HepG2 (cell line): ENCODE measurements at regions not wholly inside any gene's neighbourhood (a gene's known extent, or its start where the extent isn't known, plus 50 kb on each side); places are given as distances from the start of the nearest gene placed in this dataset.

Experiments used
- ATAC-seq: fragments of 200-7000 bp; cut with Tn5 transposase; 3 replicates; pipeline ENCODE4 v1.9.1; 2020; ENCODE audit warnings: mild to moderate bottlenecking, moderate library complexity
- BruUV-seq: library from RNA; stranded (reverse); fragments of 400-500 nt; replicated peaks from 2 replicates; lab custom pipeline; 2021; lab: Mats Ljungman, UMichigan
- CTCF ChIA-PET: fragments of 300-600 bp; formaldehyde crosslinking; extraction: SDS; loops from one replicate; lab custom pipeline; 2021; ENCODE audit warnings: low total read pairs, inconsistent platforms, low intra/inter-chr PET ratio; lab: Yijun Ruan, JAX
- POLR2A ChIA-PET: fragments of 350-600 bp; sonication (Branson Sonifier 250); formaldehyde crosslinking; loops from one replicate; lab custom pipeline; 2020; ENCODE audit warnings: antibody characterized with exemption, inconsistent platforms; lab: Yijun Ruan, JAX
- DNase-seq: peaks from one replicate; pipeline ENCODE4 v3.0.0-alpha.2; 2015; ENCODE audit warnings: low spot score
- FAIRE-seq: peaks from 3 replicates; lab custom pipeline; 2011; peaks lifted over from hg19 to GRCh38; lab: Jason Lieb, UNC
- H2AFZ ChIP-seq: one replicate; pipeline ENCODE4 v1.6.1; 2011; ENCODE audit warnings: low read length, inconsistent platforms
- H3K27ac ChIP-seq: fragments of 300-600 bp; 3 replicates; pipeline ENCODE4 v1.8.0; 2011; ENCODE audit warnings: mixed run types, mild to moderate bottlenecking, mixed read lengths, low read length, inconsistent platforms; ENCODE audit not compliant: insufficient read depth; ENCODE audit errors: extremely low read length
- H3K27me3 ChIP-seq, 2 experiments: fragments of 200-600 bp in 1 of 2; 2 replicates in 1 of 2; 3 replicates in 1 of 2; pipeline versions ENCODE4 v1.6.0 to v1.8.0; 2011; ENCODE audit warnings: low read length in 2 of 2, mild to moderate bottlenecking in 2 of 2, moderate library complexity in 2 of 2, inconsistent platforms in 1 of 2; ENCODE audit not compliant: insufficient read depth in 2 of 2, control insufficient read depth in 1 of 2
- H3K36me3 ChIP-seq, 2 experiments: fragments of 200-600 bp in 1 of 2; replicated peaks in 1 of 2; 2 replicates in 1 of 2; 3 replicates in 1 of 2; pipeline versions ENCODE4 v1.5.1 to v1.8.0; 2011; ENCODE audit warnings: low read length in 2 of 2, inconsistent platforms in 1 of 2; ENCODE audit not compliant: insufficient read depth in 2 of 2, control insufficient read depth in 1 of 2
- H3K4me1 ChIP-seq: 2 replicates; pipeline ENCODE4 v1.5.1; 2012; ENCODE audit warnings: low read length, inconsistent platforms; ENCODE audit not compliant: insufficient read depth
- H3K4me2 ChIP-seq: 2 replicates; pipeline ENCODE4 v1.6.0; 2011; ENCODE audit warnings: low read depth, low read length, inconsistent platforms
- H3K4me3 ChIP-seq, 3 experiments: fragments of 200-600 bp in 1 of 3; sonication (generic), shearing (Covaris generic) in 1 of 3; replicated peaks in 1 of 3; 2 replicates each; pipeline ENCODE4 v1.5.1; 2011 to 2016; ENCODE audit warnings: low read length in 3 of 3, inconsistent platforms in 2 of 3, low read depth in 2 of 3, mild to moderate bottlenecking in 2 of 3, control low read depth in 1 of 3, mixed read lengths in 1 of 3; ENCODE audit not compliant: insufficient read depth in 1 of 3
- H3K79me2 ChIP-seq: one replicate; pipeline ENCODE4 v1.6.1; 2011; ENCODE audit warnings: low read length, inconsistent platforms; ENCODE audit not compliant: insufficient read depth
- H3K9ac ChIP-seq: 2 replicates; pipeline ENCODE4 v1.6.0; 2011; ENCODE audit warnings: mild to moderate bottlenecking, low read depth, low read length, inconsistent platforms; ENCODE audit not compliant: insufficient read depth
- H3K9me3 ChIP-seq: 2 replicates; pipeline ENCODE4 v1.5.1; 2012; ENCODE audit warnings: mild to moderate bottlenecking, low read length
- H4K20me1 ChIP-seq: 2 replicates; pipeline ENCODE4 v1.6.0; 2011; ENCODE audit warnings: inconsistent platforms, mild to moderate bottlenecking, low read length, moderate library complexity; ENCODE audit not compliant: insufficient read depth
- CREM ChIP-seq, 2 experiments: sonication (generic) in 1 of 2; formaldehyde crosslinking in 1 of 2; IDR thresholded peaks; 2 replicates each; pipeline versions ENCODE4 v1.4.0 to v1.6.1; 2016 to 2020; ENCODE audit warnings: antibody characterized with exemption in 1 of 2, mild to moderate bottlenecking in 1 of 2, missing genetic modification reagents in 1 of 2
- KLF11 ChIP-seq: IDR thresholded peaks from 2 replicates; pipeline ENCODE4 v1.6.1; 2016; ENCODE audit warnings: missing compliant biosample characterization
- TBX2 ChIP-seq: sonication (generic); formaldehyde crosslinking; IDR thresholded peaks from 2 replicates; pipeline ENCODE4 v1.5.0; 2020; ENCODE audit warnings: missing genetic modification reagents, mild to moderate bottlenecking, borderline replicate concordance
- ZNF143 ChIP-seq: sonication (generic); formaldehyde crosslinking; IDR thresholded peaks from 2 replicates; pipeline ENCODE4 v1.4.0; 2020; ENCODE audit warnings: missing genetic modification reagents
- WGBS: methylation state at CpG from one replicate; pipeline ENCODE4 v1.1.6; 2017; ENCODE audit warnings: low lambda C conversion rate; 5-methylcytosine and 5-hydroxymethylcytosine counted together
- in situ Hi-C: cut with HindIII; loops from 2 replicates; pipeline ENCODE4 v1.10.0; 2017; ENCODE audit warnings: low pct_unique_long_range_greater_than_20kb; ENCODE audit not compliant: extremely low pct_ligation_motif_present
- intact Hi-C: fragments of 100-400 bp; cut with micrococcal nuclease; formaldehyde crosslinking; loops from one replicate; pipeline ENCODE4 v1.10.0; 2022; ENCODE audit not compliant: unreplicated experiment
- TF ChIP-seq, protein P1 (sequence below): sonication (generic); formaldehyde crosslinking; conservative IDR thresholded peaks from 2 replicates; pipeline ENCODE4 v1.4.0; 2020; ENCODE audit warnings: missing genetic modification reagents
- TF ChIP-seq, protein P2 (sequence below): sonication (generic); formaldehyde crosslinking; IDR thresholded peaks from 2 replicates; pipeline ENCODE4 v1.4.0; 2020; ENCODE audit warnings: missing genetic modification reagents
- TF ChIP-seq, protein P3 (sequence below): sonication (generic); formaldehyde crosslinking; IDR thresholded peaks from 2 replicates; pipeline ENCODE4 v1.4.0; 2020; ENCODE audit warnings: missing genetic modification reagents, mild to moderate bottlenecking, borderline replicate concordance
- TF ChIP-seq, protein P4 (sequence below): IDR thresholded peaks from 2 replicates; pipeline ENCODE4 v1.6.1; 2016; ENCODE audit warnings: missing biosample characterization, missing genetic modification reagents, low read depth

DNA sequence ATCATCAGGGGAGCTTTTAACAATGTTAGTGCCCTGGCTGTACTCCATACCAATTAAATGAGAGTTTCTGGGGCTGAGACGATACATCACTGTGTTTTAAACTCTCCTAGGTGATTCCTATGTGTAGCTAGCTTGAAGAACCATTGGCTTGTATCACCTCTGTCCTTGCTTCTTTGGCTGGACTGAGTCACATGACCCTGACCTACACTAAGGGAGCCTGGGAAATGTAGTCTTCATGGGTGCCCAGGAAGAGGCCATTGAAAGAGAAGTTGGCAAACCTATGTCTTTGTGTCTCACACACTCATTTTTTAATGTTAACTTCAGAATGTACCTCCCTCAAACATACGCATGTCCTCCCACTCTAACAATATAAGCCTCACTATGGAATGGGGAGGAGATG, 506.6 kb downstream of the DHX35 start:
- intact Hi-C loops = no loop called here
- TF ChIP-seq TBX2 (CRISPR knock-in tag) = no peak
- TF ChIP-seq, protein P1, sequence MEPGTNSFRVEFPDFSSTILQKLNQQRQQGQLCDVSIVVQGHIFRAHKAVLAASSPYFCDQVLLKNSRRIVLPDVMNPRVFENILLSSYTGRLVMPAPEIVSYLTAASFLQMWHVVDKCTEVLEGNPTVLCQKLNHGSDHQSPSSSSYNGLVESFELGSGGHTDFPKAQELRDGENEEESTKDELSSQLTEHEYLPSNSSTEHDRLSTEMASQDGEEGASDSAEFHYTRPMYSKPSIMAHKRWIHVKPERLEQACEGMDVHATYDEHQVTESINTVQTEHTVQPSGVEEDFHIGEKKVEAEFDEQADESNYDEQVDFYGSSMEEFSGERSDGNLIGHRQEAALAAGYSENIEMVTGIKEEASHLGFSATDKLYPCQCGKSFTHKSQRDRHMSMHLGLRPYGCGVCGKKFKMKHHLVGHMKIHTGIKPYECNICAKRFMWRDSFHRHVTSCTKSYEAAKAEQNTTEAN (CRISPR knock-in tag) = no peak
- TF ChIP-seq, protein P2, sequence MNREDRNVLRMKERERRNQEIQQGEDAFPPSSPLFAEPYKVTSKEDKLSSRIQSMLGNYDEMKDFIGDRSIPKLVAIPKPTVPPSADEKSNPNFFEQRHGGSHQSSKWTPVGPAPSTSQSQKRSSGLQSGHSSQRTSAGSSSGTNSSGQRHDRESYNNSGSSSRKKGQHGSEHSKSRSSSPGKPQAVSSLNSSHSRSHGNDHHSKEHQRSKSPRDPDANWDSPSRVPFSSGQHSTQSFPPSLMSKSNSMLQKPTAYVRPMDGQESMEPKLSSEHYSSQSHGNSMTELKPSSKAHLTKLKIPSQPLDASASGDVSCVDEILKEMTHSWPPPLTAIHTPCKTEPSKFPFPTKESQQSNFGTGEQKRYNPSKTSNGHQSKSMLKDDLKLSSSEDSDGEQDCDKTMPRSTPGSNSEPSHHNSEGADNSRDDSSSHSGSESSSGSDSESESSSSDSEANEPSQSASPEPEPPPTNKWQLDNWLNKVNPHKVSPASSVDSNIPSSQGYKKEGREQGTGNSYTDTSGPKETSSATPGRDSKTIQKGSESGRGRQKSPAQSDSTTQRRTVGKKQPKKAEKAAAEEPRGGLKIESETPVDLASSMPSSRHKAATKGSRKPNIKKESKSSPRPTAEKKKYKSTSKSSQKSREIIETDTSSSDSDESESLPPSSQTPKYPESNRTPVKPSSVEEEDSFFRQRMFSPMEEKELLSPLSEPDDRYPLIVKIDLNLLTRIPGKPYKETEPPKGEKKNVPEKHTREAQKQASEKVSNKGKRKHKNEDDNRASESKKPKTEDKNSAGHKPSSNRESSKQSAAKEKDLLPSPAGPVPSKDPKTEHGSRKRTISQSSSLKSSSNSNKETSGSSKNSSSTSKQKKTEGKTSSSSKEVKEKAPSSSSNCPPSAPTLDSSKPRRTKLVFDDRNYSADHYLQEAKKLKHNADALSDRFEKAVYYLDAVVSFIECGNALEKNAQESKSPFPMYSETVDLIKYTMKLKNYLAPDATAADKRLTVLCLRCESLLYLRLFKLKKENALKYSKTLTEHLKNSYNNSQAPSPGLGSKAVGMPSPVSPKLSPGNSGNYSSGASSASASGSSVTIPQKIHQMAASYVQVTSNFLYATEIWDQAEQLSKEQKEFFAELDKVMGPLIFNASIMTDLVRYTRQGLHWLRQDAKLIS (CRISPR knock-in tag) = no peak
- no peak for TF ChIP-seq KLF11 (CRISPR knock-in tag)
- TF ChIP-seq, protein P3, sequence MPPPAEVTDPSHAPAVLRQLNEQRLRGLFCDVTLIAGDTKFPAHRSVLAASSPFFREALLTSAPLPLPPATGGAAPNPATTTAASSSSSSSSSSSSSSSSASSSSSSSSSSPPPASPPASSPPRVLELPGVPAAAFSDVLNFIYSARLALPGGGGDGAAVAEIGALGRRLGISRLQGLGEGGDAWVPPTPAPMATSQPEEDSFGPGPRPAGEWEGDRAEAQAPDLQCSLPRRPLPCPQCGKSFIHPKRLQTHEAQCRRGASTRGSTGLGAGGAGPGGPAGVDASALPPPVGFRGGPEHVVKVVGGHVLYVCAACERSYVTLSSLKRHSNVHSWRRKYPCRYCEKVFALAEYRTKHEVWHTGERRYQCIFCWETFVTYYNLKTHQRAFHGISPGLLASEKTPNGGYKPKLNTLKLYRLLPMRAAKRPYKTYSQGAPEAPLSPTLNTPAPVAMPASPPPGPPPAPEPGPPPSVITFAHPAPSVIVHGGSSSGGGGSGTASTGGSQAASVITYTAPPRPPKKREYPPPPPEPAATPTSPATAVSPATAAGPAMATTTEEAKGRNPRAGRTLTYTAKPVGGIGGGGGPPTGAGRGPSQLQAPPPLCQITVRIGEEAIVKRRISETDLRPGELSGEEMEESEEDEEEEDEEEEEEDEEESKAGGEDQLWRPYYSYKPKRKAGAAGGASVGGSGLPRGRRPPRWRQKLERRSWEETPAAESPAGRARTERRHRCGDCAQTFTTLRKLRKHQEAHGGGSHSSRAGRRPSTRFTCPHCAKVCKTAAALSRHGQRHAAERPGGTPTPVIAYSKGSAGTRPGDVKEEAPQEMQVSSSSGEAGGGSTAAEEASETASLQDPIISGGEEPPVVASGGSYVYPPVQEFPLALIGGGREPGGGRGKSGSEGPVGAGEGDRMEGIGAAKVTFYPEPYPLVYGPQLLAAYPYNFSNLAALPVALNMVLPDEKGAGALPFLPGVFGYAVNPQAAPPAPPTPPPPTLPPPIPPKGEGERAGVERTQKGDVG (CRISPR knock-in tag) = no peak
- TF ChIP-seq, protein P4, sequence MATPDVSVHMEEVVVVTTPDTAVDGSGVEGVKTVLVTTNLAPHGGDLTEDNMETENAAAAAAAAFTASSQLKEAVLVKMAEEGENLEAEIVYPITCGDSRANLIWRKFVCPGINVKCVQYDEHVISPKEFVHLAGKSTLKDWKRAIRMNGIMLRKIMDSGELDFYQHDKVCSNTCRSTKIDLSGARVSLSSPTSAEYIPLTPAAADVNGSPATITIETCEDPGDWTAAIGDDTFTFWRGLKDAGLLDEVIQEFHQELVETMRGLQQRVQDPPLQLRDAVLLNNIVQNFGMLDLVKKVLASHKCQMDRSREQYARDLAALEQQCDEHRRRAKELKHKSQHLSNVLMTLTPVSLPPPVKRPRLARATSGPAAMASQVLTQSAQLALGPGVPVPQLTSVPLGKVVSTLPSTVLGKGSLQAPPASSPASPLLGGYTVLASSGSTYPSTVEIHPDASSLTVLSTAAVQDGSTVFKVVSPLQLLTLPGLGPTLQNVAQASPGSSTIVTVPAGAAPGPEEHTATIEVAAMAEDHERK (CRISPR knock-in tag) = no peak
- no peak for TF ChIP-seq CREM (IDR thresholded peaks at IDR 0.05)
- no peak for TF ChIP-seq CREM (CRISPR knock-in tag; IDR thresholded peaks at IDR 0.05)
- TF ChIP-seq ZNF143 = peak; percentile 70
- Histone ChIP-seq H3K4me2 (no peak overlapping the region), H3K4me3 (no peak overlapping the region), H3K9ac (no peak overlapping the region), H3K36me3 (no peaks in the 10 kb centered on the region), H3K9me3 (peaks cover 40% of the 10 kb centered on the region), H3K27ac (no peak overlapping the region), H3K27me3 (no peaks in the 10 kb centered on the region), H4K20me1 (no peaks in the 10 kb centered on the region), H3K79me2 (no peaks in the 10 kb centered on the region), H3K4me1 (no peaks in the 10 kb centered on the region), H2AFZ (no peak overlapping the region)
- BruUV-seq = no TSS peak
- 2% methylated on average over 2 of the region's 2 CpGs for WGBS
- no peak for FAIRE-seq
- POLR2A ChIA-PET = no interaction called here
- DNase-seq = no peak
- ATAC-seq = no peak
- in situ Hi-C loops = no loop called here
- CTCF ChIA-PET = no interaction called here
